ENCODE measurements at regions not wholly inside any gene's neighbourhood (a gene's known extent, or its start where the extent isn't known, plus 50 kb on each side); places are given as distances from the start of the nearest gene placed in this dataset.

DNA sequence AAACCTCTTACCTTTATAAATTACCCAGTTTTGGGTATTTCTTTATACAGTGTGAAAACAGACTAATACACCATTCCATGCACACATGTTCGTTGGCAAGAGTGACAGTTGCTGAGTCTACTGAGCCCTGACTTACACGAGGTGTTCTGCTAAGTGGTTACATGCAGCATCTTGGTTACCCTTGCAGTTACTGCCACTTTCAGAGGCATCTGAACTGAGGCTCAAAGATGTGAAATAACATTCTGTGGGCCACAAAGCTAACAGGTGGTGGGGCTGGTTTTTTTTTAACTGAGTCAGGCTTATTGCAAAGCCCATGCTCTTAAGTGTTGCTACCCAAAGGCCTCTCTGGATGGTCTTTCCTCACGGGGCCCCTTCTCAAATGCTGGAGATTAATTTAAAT is 54.4 kb upstream of the GTSF1L start:
- WGBS (ENCODE audit: insufficient coverage), result 89% methylated on average over 2 of the region's 3 CpGs
- Histone ChIP-seq H3K27ac (ENCODE audit: insufficient read depth in 1 of 2, low read depth in 1 of 2, low read length in 2 of 2, poor library complexity in 1 of 2, severe bottlenecking in 2 of 2) (no peak overlapping the region), H3K4me1 (ENCODE audit: control extremely low read depth in 1 of 4, control insufficient read depth in 4 of 4, insufficient read depth in 4 of 4, low read length in 3 of 4) (peaks cover 0 to 2% (median 0%) of the 10 kb centered on the region in 4 experiments), H3K27me3 (replicated peaks in 2 of 5; ENCODE audit: control insufficient read depth in 4 of 5, insufficient read depth in 5 of 5, low read length in 4 of 5) (no peaks in the 10 kb centered on the region), H3K9me3 (ENCODE audit: control extremely low read depth in 1 of 5, control insufficient read depth in 4 of 5, insufficient read depth in 2 of 5, low read depth in 1 of 5, low read length in 4 of 5) (peaks cover 0 to 19% (median 5%) of the 10 kb centered on the region in 5 experiments), H3K4me3 (ENCODE audit: control insufficient read depth in 1 of 7, extremely low read depth in 1 of 7, insufficient read depth in 4 of 7, low read depth in 2 of 7, low read length in 6 of 7) (no peak overlapping the region), H3K36me3 (ENCODE audit: control insufficient read depth in 4 of 4, insufficient read depth in 4 of 4, low read length in 3 of 4) (no peaks in the 10 kb centered on the region)
- ChIA-PET CTCF (no interaction called here), POLR2A (no interaction called here)
- DNase-seq, result no peak

DNA sequence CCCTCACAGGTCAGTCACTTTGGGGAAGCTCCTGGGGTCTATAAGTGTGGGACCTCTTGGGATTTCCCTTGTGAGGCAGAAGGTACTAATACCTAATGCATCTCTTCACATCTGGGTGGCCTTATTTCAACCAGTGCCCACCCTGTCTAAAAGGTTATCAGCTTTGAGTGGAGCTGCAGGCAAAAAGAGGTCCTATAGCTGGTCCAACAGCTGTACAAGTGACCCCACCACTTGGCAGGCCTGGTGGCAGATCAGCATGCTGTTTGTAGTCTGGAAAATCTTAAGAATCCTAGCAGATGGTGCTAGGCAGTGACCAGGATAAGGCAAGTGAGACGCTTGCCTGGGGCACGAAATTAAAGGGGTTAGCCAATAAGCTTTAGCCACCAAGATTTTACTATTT is 51.6 kb upstream of the GTSF1L start:
- POLR2A ChIA-PET, result no interaction called here
- H3K4me1 ChIP-seq (ENCODE audit: control extremely low read depth in 1 of 4, control insufficient read depth in 4 of 4, insufficient read depth in 4 of 4, low read length in 3 of 4), result peaks cover 0 to 2% (median 0%) of the 10 kb centered on the region in 4 experiments
- H3K36me3 ChIP-seq (ENCODE audit: control insufficient read depth in 4 of 4, insufficient read depth in 4 of 4, low read length in 3 of 4), result no peaks in the 10 kb centered on the region
- WGBS (ENCODE audit: insufficient coverage), result 83% methylated on average over 2 of the region's 2 CpGs
- H3K27me3 ChIP-seq (replicated peaks in 2 of 5; ENCODE audit: control insufficient read depth in 4 of 5, insufficient read depth in 5 of 5, low read length in 4 of 5), result peaks cover 0 to 5% (median 0%) of the 10 kb centered on the region in 5 experiments
- no peak overlapping the region for H3K27ac ChIP-seq (ENCODE audit: insufficient read depth in 1 of 2, low read depth in 1 of 2, low read length in 2 of 2, poor library complexity in 1 of 2, severe bottlenecking in 2 of 2)
- CTCF ChIA-PET, result no interaction called here
- H3K4me3 ChIP-seq (ENCODE audit: control insufficient read depth in 1 of 7, extremely low read depth in 1 of 7, insufficient read depth in 4 of 7, low read depth in 2 of 7, low read length in 6 of 7), result no peak overlapping the region
- peak in 2 of 3 donors; percentile 2 to 9 for DNase-seq
- peaks cover 0 to 19% (median 5%) of the 10 kb centered on the region in 5 experiments for H3K9me3 ChIP-seq (ENCODE audit: control extremely low read depth in 1 of 5, control insufficient read depth in 4 of 5, insufficient read depth in 2 of 5, low read depth in 1 of 5, low read length in 4 of 5)

DNA sequence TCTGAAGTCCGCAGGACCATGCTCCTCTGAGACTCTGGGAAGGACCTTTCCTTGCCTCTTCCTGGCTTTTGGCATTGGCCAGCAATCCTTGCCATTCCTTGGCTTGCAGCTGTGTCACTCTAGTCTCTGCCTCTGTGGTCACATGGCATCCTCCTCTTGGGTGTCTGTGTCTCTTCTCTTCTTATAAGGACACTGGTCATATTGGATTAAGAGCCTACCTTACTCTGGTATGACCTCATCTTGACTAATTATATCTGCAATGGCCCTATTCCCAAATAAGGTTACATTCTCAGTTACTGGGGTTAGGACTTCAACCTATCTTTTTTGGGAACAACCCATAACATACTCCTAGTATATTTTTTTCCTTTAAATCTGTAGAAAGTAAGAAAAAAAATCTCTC is 49.9 kb upstream of the GTSF1L start:
- H3K27ac ChIP-seq (ENCODE audit: insufficient read depth in 1 of 2, low read depth in 1 of 2, low read length in 2 of 2, poor library complexity in 1 of 2, severe bottlenecking in 2 of 2), result no peak overlapping the region
- H3K4me1 ChIP-seq (ENCODE audit: control extremely low read depth in 1 of 4, control insufficient read depth in 4 of 4, insufficient read depth in 4 of 4, low read length in 3 of 4), result peaks cover 0 to 2% (median 0%) of the 10 kb centered on the region in 4 experiments
- CTCF ChIA-PET, result no interaction called here
- H3K27me3 ChIP-seq (replicated peaks in 2 of 5; ENCODE audit: control insufficient read depth in 4 of 5, insufficient read depth in 5 of 5, low read length in 4 of 5), result peaks cover 0 to 11% (median 0%) of the 10 kb centered on the region in 5 experiments
- no peak overlapping the region for H3K4me3 ChIP-seq (ENCODE audit: control insufficient read depth in 1 of 7, extremely low read depth in 1 of 7, insufficient read depth in 4 of 7, low read depth in 2 of 7, low read length in 6 of 7)
- no peaks in the 10 kb centered on the region for H3K36me3 ChIP-seq (ENCODE audit: control insufficient read depth in 4 of 4, insufficient read depth in 4 of 4, low read length in 3 of 4)
- DNase-seq, result no peak
- 100% methylated on average over 1 of the region's 1 CpG for WGBS (ENCODE audit: insufficient coverage)
- peaks cover 0 to 19% (median 5%) of the 10 kb centered on the region in 5 experiments for H3K9me3 ChIP-seq (ENCODE audit: control extremely low read depth in 1 of 5, control insufficient read depth in 4 of 5, insufficient read depth in 2 of 5, low read depth in 1 of 5, low read length in 4 of 5)
- POLR2A ChIA-PET, result no interaction called here

Data from common myeloid progenitor, CD34-positive (primary cell).